AG04449 (cell line): ENCODE measurements at regions not wholly inside any gene's neighbourhood (a gene's known extent, or its start where the extent isn't known, plus 50 kb on each side); places are given as distances from the start of the nearest gene placed in this dataset.
A peak's percentile ranks its signal among the peaks of the same experiment; 100 is the strongest.
"Not testable (repeated sequence)": the region's sequence is repeated elsewhere in the genome, so short reads cannot be mapped to it uniquely, and the experiment has no call there.

Experiments
- CTCF ChIA-PET: fragments of 350-600 bp; formaldehyde crosslinking; extraction: SDS; loops from one replicate; lab custom pipeline; 2021; ENCODE audit warnings: antibody characterized with exemption; lab: Yijun Ruan, JAX
- POLR2A ChIA-PET: fragments of 400-600, 350-600 bp; formaldehyde crosslinking; extraction: SDS; loops from one replicate; lab custom pipeline; 2020; ENCODE audit warnings: antibody characterized with exemption, inconsistent platforms; lab: Yijun Ruan, JAX
- DNase-seq: peaks from one replicate; pipeline ENCODE4 v3.0.0-alpha.2; 2010; ENCODE audit warnings: low read depth, low spot score
- H3K4me3 ChIP-seq: 2 replicates; pipeline ENCODE4 v1.5.1; 2011; ENCODE audit warnings: low read depth, mild to moderate bottlenecking, control low read depth, low read length
- CTCF ChIP-seq: IDR thresholded peaks from one replicate; pipeline ENCODE4 v1.5.1; 2011; ENCODE audit warnings: mild to moderate bottlenecking, moderate library complexity, low read length, control low read depth, inconsistent platforms; ENCODE audit not compliant: insufficient read depth; ENCODE audit errors: missing control alignments

- POLR2A ChIA-PET: no interaction called here
- no peak for DNase-seq
- TF ChIP-seq CTCF: no peak
- CTCF ChIA-PET: interaction anchor here (3.5 kb wide), 1 partner anchor 85 kb away, joined by 24 read pairs; no protein-coding TSS in a partner anchor
- H3K4me3 ChIP-seq: no peak overlapping the region
These were observed 69.3 kb downstream of the IARS1 start for GRCh38 chr9:92224177-92224576.

- no peak for TF ChIP-seq CTCF
- ChIA-PET CTCF (interaction anchor here (3.5 kb wide), 1 partner anchor 85 kb away, joined by 24 read pairs; no protein-coding TSS in a partner anchor), POLR2A (no interaction called here)
- H3K4me3 ChIP-seq: no peak overlapping the region
- DNase-seq: no peak
These were observed 69.7 kb downstream of the IARS1 start for GRCh38 chr9:92223758-92224157.

- TF ChIP-seq CTCF: no peak
- DNase-seq: no peak
- no peak overlapping the region for H3K4me3 ChIP-seq
- ChIA-PET CTCF (interaction anchor here (0.7 to 0.8 kb wide), 2 partner anchors 68 to 70 kb away, joined by 3 read pairs; no protein-coding TSS in a partner anchor), POLR2A (no interaction called here)
These were observed 84.6 kb downstream of the IARS1 start for GRCh38 chr9:92208693-92209524.

- POLR2A ChIA-PET: no interaction called here
- no peak overlapping the region for H3K4me3 ChIP-seq
- CTCF ChIA-PET: interaction anchor here (0.9 to 5.0 kb wide), 3 partner anchors 25 to 71 kb away, joined by 3 to 42 read pairs (median 3); no protein-coding TSS in a partner anchor
- DNase-seq: no peak
- no peak for TF ChIP-seq CTCF
These were observed 87.0 kb downstream of the IARS1 start for GRCh38 chr9:92206488-92206887.

GRCh38 chr9:92203887-92204286, 88.7 kb upstream of the SPTLC1 start:
- H3K4me3 ChIP-seq, POLR2A ChIA-PET, DNase-seq: not testable (repeated sequence)
- CTCF ChIA-PET: interaction anchor here (5.0 kb wide), 1 partner anchor 64 kb away, joined by 42 read pairs; no protein-coding TSS in a partner anchor

- DNase-seq, POLR2A ChIA-PET, H3K4me3 ChIP-seq: not testable (repeated sequence)
- CTCF ChIA-PET: interaction anchor here (1.9 kb wide), 1 partner anchor 59 kb away, joined by 4 read pairs; no protein-coding TSS in a partner anchor
These were observed 83.0 kb upstream of the SPTLC1 start for GRCh38 chr9:92198237-92198636.

- H3K4me3 ChIP-seq: no peak overlapping the region
- peak; percentile 7 for DNase-seq
- ChIA-PET POLR2A (interaction anchor here (0.8 kb wide), 1 partner anchor 49 kb away, joined by 3 read pairs; no protein-coding TSS in a partner anchor), CTCF (interaction anchor here (4.1 kb wide), 1 partner anchor 58 kb away, joined by 29 read pairs; no protein-coding TSS in a partner anchor)
- no peak for TF ChIP-seq CTCF
These were observed 81.7 kb upstream of the SPTLC1 start for GRCh38 chr9:92196909-92197308.
